GM18505 (cell line): ENCODE measurements at regions not wholly inside any gene's neighbourhood (a gene's known extent, or its start where the extent isn't known, plus 50 kb on each side); places are given as distances from the start of the nearest gene placed in this dataset.

Source experiments
- ATAC-seq: cut with Tn5 transposase; IDR thresholded peaks from one replicate; pipeline ENCODE4 v1.9.1; 2021; ENCODE audit not compliant: unreplicated experiment
- POLR2A ChIP-seq: IDR thresholded peaks from 4 replicates; pipeline ENCODE4 v1.6.1; 2011; ENCODE audit warnings: borderline replicate concordance; ENCODE audit not compliant: insufficient read depth, insufficient read length; ENCODE audit errors: extremely low read depth

DNA sequence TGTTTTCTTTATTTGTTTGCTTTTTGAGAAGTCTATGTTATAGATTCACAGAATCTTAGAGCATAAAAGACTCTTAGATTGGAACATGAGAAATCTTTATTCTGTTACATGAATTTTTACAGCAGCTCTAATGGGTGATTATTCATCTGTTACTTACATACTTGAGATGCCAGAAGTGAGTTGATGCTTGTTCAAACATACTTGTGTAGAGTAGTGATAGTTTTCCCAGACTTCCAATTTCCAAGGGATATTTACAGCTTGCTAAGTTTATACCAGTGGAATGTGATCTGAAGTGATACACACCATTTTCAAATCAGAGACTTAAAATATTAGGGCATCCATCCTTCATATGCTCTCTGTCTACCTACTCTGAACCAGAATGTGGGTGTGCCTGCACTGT, 252.9 kb upstream of the SMIM31 start:
- TF ChIP-seq POLR2A, result no peak
- no peak for ATAC-seq

DNA sequence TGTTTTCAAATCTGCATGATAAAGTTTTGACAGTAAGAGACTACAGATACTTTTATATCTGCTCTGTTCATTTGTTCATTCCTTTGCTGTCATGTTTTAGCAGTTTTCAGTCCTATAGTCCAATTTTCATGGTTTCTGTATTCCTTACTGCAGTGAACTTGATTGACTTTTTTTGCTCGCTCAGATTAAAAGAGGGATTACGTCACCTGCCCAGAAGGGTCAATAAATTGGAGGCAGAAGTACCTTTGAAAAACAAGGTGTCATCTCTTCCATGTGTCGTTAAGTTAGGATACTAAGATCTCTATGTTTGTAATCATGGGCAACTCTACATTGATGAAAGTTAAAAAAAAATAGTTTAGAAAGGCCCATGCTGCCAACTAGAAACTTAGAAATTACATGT, 250.1 kb upstream of the SMIM31 start:
- no peak for ATAC-seq
- no peak for TF ChIP-seq POLR2A

DNA sequence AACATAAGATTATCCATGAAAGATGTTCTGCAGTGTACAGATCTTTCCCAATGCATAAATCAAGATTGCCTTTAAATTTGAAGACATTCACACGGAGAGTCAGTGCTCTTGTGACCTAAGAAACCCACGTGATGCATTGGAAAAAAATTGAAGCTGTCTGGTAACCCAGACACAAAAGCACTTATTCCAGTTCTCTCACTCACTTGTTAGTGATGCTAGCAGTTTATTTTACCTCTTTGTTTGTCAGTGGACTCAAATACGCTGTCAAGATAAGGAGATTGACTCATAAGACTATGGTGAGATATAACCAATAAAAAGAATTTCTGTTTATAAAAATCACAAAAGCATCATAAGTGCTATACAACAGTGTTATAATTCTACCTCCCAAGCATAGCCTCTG, 245.8 kb upstream of the SMIM31 start:
- no peak for ATAC-seq
- TF ChIP-seq POLR2A, result no peak

DNA sequence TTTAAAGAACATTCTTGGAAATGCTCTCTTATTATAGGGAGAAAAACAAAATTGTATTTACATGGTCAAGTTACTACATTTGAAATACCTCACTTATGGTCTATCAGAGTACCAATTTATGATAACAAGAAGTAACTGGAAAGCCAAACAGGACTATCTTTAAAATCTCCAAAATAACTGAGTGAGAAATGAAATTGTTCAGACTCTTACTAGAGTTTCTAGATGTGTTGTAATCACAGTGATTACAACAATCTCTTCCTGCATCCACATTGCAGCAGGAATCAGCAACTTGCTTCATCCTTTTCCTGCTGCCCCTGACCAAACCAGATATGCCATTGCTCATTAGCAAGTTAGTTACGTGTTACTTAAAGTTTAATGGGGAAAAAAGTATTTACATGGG, 245.2 kb upstream of the SMIM31 start:
- no peak for TF ChIP-seq POLR2A
- no peak for ATAC-seq

DNA sequence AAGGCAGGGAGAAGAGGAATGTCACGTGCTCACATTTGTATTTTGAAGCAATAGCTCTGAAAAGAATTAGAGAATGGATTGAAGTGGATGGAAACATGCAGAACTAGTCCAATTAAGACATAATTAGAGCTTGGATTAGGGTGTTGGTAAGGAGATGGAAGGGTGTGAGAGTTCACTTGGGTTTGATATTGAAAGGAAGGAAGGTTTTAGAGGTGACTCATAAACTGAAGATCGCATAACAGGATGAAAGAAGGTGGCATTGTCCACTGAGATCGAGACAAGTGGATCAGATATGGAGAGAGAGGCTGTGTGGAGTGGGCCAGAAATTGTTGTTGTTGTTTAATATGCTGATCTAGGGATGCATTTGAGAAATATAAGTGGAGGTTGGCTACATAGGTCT, 244.0 kb upstream of the SMIM31 start:
- TF ChIP-seq POLR2A, result no peak
- ATAC-seq, result no peak

DNA sequence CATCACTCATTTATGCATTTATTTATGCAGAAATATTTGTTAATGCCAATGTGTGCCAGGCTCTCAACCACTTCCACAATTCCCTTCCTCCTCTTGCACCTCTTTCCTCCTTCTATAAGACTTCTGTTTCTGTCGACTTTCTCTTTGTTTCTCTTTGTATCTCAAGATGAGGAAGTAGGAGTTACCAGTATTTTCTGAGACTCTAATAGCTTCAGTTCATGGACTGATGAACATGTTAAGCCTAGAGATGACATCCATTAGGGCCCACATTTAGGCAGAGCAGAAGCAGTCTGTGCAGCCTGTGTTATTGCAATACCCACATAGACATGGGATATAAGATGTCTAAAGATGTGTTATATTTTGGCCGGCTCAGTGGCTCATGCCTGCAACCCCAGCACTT, 241.8 kb upstream of the SMIM31 start:
- no peak for ATAC-seq
- no peak for TF ChIP-seq POLR2A

DNA sequence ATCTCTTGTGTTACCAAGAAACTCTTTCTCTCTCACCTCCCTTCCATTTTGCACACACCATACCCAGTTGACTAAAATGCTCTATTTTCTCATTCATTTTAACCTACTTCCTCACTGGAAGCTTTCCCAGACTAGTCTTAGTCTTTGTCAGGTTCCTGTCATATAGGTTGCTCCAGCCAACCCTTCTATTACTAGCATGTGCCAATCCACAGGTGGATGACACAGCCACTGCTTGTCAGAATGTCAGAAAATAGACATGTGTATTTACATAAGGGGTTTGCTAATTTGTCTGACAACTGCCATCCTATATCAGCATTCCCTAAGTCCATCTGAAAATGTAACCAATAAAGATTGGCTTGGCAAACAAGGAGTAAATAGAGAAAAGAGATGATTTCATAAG, 239.2 kb upstream of the SMIM31 start:
- ATAC-seq, result no peak
- no peak for TF ChIP-seq POLR2A

DNA sequence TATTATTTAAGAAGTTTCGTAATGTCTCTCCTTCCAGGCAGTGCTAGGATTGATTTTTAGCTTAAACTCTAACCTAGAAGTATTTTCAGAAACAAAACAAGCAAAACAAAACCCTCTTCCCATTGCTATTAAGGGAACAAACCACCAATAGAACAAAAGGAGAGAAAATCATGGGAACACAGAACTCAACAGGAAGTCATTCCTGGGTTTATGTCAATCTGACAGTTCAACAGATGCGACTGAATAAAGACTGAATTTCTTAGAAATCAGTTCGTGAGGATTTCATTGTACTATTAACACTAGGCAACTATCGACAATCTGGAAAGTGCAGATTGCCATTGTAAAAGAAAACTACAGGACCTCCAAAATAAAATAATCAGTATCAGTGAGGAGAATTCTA, 229.1 kb upstream of the SMIM31 start:
- ATAC-seq, result no peak
- TF ChIP-seq POLR2A, result no peak

DNA sequence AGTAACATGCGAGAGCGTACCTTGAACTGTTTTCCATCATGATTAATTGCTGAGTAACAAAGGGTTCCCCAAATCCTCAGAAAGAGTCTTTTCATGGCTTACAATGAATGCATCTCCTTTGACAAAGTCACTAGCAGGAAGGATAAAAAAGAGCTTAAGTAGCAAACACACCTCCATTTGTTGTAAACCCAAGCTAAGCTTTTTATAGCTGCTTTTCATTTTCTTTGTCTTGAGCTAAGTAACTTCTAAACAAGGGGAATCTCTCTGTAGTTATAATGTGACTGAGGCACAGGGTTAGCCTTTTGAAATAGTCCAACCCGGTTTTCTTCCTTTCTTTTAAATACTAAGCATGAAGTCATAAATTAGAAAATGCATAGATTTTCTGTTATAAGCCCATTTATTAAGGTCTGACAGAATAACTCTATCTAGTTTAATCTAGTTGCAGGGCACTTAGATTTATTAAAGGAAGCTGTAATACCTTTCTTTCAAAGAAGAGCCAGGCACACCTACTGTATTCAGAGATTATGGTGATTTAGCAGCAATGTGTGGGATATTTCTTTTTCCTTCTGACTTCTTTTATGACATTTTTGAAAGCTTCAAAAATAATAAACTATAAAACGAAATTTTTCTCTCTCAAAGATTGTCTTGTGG, 226.9 kb upstream of the SMIM31 start:
- ATAC-seq, result no peak
- no peak for TF ChIP-seq POLR2A

DNA sequence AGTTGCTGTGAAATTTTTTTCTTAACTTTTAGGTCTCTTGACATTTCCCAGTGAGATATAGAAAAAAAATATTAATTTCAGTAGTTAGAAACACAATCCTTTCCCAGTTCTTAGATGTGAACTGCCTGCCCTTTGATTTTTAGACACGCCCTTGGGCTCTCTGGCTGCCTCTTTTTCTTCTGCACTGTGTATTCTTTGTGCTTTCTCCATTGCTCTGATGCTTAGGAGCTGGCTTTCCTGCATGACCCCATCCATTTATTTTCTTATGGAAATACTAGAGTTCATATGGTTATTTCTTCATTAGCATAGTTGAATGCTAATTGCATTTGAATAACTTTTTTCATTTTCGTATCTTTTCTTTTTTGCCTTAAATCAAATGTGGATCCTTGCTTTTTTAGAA, 224.9 kb upstream of the SMIM31 start:
- ATAC-seq, result no peak

DNA sequence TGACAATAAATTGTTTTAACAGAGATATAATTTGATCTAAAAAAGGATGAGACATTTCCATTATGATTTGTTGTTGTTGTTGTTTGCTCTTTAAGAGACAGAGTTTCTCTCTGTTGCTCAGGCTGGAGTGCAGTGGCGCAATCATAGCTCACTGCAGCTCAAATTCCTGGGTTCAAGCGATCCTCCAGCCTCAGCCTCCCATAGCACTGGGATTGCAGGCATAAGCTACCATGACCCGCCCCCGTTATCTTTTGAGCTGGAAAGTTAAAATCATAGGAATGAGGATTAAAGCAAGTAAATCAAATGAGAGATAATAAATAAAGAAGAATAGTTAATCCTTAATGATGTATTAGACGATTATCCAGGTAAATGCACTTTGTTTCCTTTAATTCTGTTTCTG, 224.4 kb upstream of the SMIM31 start:
- ATAC-seq, result no peak

More for the DNA sequence above, 224.9 kb upstream of the SMIM31 start:
- TF ChIP-seq POLR2A, result no peak

DNA sequence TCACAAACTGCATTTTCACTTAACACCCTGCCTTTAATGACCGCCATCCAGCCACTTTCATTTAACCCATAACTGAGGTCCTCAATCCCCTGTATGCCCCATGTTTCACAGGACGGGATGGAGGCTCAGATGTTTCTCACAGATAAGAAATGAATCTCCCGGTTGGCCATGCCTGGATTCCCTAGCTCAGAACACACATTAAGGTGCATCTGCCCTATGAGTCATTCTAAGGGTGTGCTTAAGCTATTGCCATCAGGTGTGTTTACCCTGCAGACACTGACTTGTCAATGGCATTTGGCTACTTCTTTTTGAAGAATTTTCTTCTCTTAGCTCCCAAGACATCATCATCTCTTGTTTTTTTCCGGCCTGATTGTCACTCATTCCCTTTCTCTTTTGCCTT, 222.6 kb upstream of the SMIM31 start:
- TF ChIP-seq POLR2A, result no peak
- no peak for ATAC-seq

More for the DNA sequence above, 224.4 kb upstream of the SMIM31 start:
- no peak for TF ChIP-seq POLR2A

DNA sequence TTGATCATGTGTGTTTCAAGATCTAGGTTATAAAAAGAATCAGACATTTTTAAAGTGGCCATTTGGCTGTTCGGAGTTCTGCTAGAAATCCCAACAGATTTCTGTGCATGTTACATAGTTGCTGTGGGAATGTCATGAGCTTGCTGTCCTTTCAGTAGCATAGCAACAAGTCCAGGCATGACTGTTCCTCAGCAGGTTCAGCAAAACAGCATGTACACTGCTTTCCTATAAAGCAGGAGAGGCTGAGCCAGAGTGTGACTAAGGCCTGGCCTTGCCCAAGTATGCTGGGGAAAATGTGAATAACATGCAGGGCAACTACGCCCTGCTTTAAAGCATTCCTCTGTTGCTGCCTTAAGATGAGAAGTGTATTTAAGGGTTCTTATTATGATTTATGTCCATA, 217.1 kb upstream of the SMIM31 start:
- no peak for ATAC-seq

DNA sequence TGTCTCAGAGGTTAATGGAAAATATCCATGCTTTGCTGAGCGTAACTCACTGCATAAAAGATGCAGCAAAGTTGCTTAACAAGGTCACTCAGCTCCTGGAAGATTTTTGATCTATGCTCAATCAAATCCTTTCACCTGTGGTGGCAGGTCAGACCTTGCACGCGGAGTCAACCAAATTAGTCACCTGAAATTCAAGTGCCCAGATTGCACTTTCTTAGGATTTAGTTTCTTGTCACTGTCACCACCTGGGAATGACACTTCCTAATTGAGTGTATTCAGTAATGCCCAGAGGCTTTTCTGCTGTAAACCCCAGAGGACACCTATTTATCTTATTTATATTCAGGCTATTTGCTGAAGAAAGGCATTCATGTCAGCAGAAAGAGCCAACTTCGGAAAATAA, 215.8 kb upstream of the SMIM31 start:
- TF ChIP-seq POLR2A, result no peak
- no peak for ATAC-seq

More for the DNA sequence above, 217.1 kb upstream of the SMIM31 start:
- TF ChIP-seq POLR2A, result no peak

DNA sequence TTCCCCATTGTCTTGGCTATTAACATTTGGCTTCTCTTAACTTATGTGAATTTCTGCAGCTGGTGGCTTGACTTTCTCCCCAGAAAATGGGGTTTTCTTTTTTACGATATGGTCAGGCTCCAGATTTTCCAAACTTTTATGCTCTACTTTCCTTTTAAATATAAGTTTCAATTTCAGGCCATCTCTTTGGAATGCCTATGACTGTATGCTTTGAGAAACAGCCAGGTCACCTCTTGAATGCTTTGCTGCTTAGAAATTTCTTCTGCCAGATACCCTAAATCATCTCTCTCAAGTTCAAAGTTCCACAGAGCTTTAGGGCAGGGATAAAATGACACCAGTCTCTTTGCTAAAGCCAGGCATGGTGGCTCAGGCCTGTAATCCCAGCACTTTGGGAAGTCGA, 212.9 kb upstream of the SMIM31 start:
- ATAC-seq, result no peak
- no peak for TF ChIP-seq POLR2A
